GM12878 (cell line): ENCODE measurements at regions not wholly inside any gene's neighbourhood (a gene's known extent, or its start where the extent isn't known, plus 50 kb on each side); places are given as distances from the start of the nearest gene placed in this dataset.
"Not testable (repeated sequence)": the region's sequence is repeated elsewhere in the genome, so short reads cannot be mapped to it uniquely, and the experiment has no call there.

Experiments used
- EP300 ChIP-seq, 2 experiments: fragments of 150-350 bp in 1 of 2; IDR thresholded peaks; 2 replicates each; pipeline ENCODE4 v1.6.1; 2011 to 2012; ENCODE audit warnings: low read depth in 2 of 2, low read length in 2 of 2, borderline replicate concordance in 1 of 2, improper control_type of control experiment in 1 of 2, inconsistent platforms in 1 of 2; ENCODE audit not compliant: control insufficient read depth in 1 of 2
- TARDBP ChIP-seq: IDR thresholded peaks from 2 replicates; pipeline ENCODE4 v1.6.1; 2016; ENCODE audit warnings: borderline replicate concordance

DNA sequence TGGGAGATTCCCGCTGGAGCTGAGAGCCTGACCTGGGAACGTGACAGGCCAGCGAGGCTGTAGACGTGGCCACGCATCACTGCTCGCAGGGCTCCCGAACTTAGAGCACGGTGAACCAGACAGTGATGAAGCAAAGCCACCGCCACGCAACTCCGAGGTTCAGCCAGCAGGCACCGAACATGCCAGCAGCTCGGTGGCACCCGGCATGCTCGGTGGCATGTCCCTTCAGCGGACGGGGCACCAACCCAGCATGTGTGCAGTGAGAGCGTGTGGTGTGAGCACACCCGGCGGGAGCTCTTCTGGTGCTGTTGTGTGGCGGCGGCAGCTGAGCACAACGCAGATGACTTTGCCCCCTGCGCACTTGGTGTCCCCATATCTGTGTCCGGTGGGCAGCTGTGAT is 4468.2 kb upstream of the TPTE start:
- TF ChIP-seq EP300 (IDR thresholded peaks at IDR 0.05; ENCODE audit: borderline replicate concordance in 1 of 2, control insufficient read depth in 1 of 2, low read depth in 2 of 2, low read length in 2 of 2); TARDBP: not testable (repeated sequence)
